ENCODE measurements at regions not wholly inside any gene's neighbourhood (a gene's known extent, or its start where the extent isn't known, plus 50 kb on each side); places are given as distances from the start of the nearest gene placed in this dataset.

DNA sequence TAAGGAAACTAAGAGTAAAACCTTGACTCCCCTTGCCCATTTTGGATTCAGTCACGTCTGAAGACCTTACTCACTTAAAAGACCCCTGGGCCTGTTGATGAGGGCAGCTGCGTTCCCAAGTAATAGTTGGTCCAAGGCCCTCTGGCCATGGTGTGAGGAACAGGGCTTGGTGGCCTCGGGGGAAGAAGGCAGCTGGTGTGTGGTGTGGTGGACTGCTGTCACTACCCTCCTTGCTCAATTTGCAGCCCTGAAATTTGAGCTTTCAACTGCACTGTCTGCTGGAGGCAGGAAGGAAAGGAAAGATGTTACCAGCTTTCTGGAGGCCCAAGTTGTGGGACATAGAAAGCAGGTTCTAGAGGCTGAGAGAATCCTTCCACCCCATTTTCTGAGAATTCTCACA is 128.2 kb downstream of the SLC38A6 start:
- no peak for TF ChIP-seq ZNF274 (IDR thresholded peaks at IDR 0.05; ENCODE audit: borderline replicate concordance, extremely low read depth, low read length)
- TF ChIP-seq TAF1 (IDR thresholded peaks at IDR 0.05; ENCODE audit: low read depth, low read length) = no peak
- TF ChIP-seq CHD2 (IDR thresholded peaks at IDR 0.05; ENCODE audit: low read length) = no peak
- no peak for TF ChIP-seq SAP30 (IDR thresholded peaks at IDR 0.05; ENCODE audit: insufficient read depth, insufficient replicate concordance, low read length)
- TF ChIP-seq SIX5 (IDR thresholded peaks at IDR 0.05; ENCODE audit: low read depth, low read length) = no peak
- TF ChIP-seq CBX8 (IDR thresholded peaks at IDR 0.05; ENCODE audit: borderline replicate concordance, low read depth, low read length) = no peak
- no peak for TF ChIP-seq BCL11A (IDR thresholded peaks at IDR 0.05; ENCODE audit: low read depth in 2 of 2, low read length in 2 of 2)
- TF ChIP-seq SP4 (IDR thresholded peaks at IDR 0.05; ENCODE audit: low read length) = no peak
- no peak for TF ChIP-seq YY1 (IDR thresholded peaks at IDR 0.05; ENCODE audit: low read depth, low read length)
- no peak for TF ChIP-seq PHF8 (conservative IDR thresholded peaks at IDR 0.05; ENCODE audit: low read depth, low read length)
- DNase-seq (ENCODE audit: low read depth in 1 of 2, low spot score in 2 of 2) (peak in 1 of 2 experiments; percentile 19), FAIRE-seq (no peak)
- Histone ChIP-seq H2BK12ac (ENCODE audit: low read depth, low read length) (peak overlapping the region; percentile 75), H3K36me3 (ENCODE audit: control insufficient read depth in 2 of 4, insufficient read depth in 4 of 4, low read length in 3 of 4) (peaks cover 0 to 1% (median under 1%) of the 10 kb centered on the region in 4 experiments; a peak in 1 of 8 replicates), H2BK20ac (ENCODE audit: low read length) (peak overlapping the region; percentile 66), H4K8ac (ENCODE audit: extremely low read depth, insufficient read depth, low read length) (no peak overlapping the region), H4K20me1 (replicated peaks in 1 of 2; ENCODE audit: control insufficient read depth in 1 of 2, insufficient read depth in 2 of 2, low read length in 2 of 2) (no peaks in the 10 kb centered on the region), H3K9ac (replicated peaks in 1 of 4; ENCODE audit: extremely low read depth in 1 of 4, low read depth in 3 of 4, low read length in 3 of 4) (no peak overlapping the region), H3K4me1 (replicated peaks in 1 of 4; ENCODE audit: control insufficient read depth in 3 of 4, insufficient read depth in 4 of 4, low read length in 3 of 4) (peaks cover 2 to 11% (median 6%) of the 10 kb centered on the region in 4 experiments; a peak in 5 of 7 replicates), H4K5ac (ENCODE audit: insufficient read length, low read depth, low read length) (no peak overlapping the region), H2AFZ (ENCODE audit: low read length) (no peak overlapping the region), H2AK5ac (ENCODE audit: low read depth, low read length) (no peak overlapping the region), H2BK5ac (ENCODE audit: low read depth, low read length) (0 out of 2 replicates have a peak overlapping the region, but pooled peaks have one; percentile 20), H3K9me3 (ENCODE audit: insufficient read depth in 2 of 2, low read depth in 1 of 2, low read length in 1 of 2) (peaks cover 3 to 4% of the 10 kb centered on the region in 2 experiments; a peak in 2 of 4 replicates), H3K14ac (ENCODE audit: insufficient read length) (no peak overlapping the region), H3K4me2 (ENCODE audit: insufficient read depth in 1 of 2, low read depth in 2 of 2, low read length in 2 of 2) (no peak overlapping the region), H3K4me3 (ENCODE audit: extremely low read depth in 1 of 4, insufficient read depth in 2 of 4, low read depth in 3 of 4, low read length in 4 of 4) (no peak overlapping the region), H2BK15ac (ENCODE audit: low read length) (peak overlapping the region; percentile 25; the same call in 1 of the 2 replicates), H3K27me3 (replicated peaks in 1 of 4; ENCODE audit: control insufficient read depth in 3 of 4, extremely low read depth in 1 of 4, insufficient read depth in 3 of 4, low read length in 3 of 4) (no peaks in the 10 kb centered on the region; a peak in 1 of 7 replicates), H3K27ac (ENCODE audit: low read depth, low read length) (no peak overlapping the region), H3K4ac (replicated peaks; ENCODE audit: insufficient read length, low read depth, low read length) (no peak overlapping the region), H3K79me2 (ENCODE audit: control insufficient read depth in 1 of 2, insufficient read depth in 2 of 2, low read length in 2 of 2) (no peaks in the 10 kb centered on the region), H3K56ac (replicated peaks; ENCODE audit: insufficient read length, low read depth, low read length) (no peak overlapping the region), H3K79me1 (ENCODE audit: low read depth, low read length) (no peaks in the 10 kb centered on the region), H3K23ac (ENCODE audit: insufficient read length) (no peak overlapping the region), H3K18ac (ENCODE audit: extremely low read depth, low read length) (no peak overlapping the region), H2BK120ac (replicated peaks; ENCODE audit: low read depth, low read length) (no peak overlapping the region), H3K23me2 (ENCODE audit: low read depth, low read length) (no peaks in the 10 kb centered on the region), H4K91ac (replicated peaks; ENCODE audit: insufficient read length, low read length) (no peak overlapping the region)
- POLR2A ChIA-PET (ENCODE audit: partially characterized antibody) = interaction anchor here (1.0 kb wide), 1 partner anchor 59 kb away, joined by 3 read pairs; no protein-coding TSS in a partner anchor
- 80% methylated on average over 3 of the region's 3 CpGs; no CpG with 5 or more reads in 1 of the 2 experiments for WGBS, 2 experiments (ENCODE audit: extremely low coverage in 1 of 2, insufficient coverage in 1 of 2, insufficient read length in 1 of 2, insufficient replicate concordance in 2 of 2, low coverage in 1 of 2, low lambda C conversion rate in 2 of 2, missing lambda C conversion rate in 1 of 2)
- CTCF ChIA-PET (ENCODE audit: partially characterized antibody) = interaction anchor here (2.0 kb wide), 2 partner anchors 10 to 19 kb away, joined by 4 to 7 read pairs; no protein-coding TSS in a partner anchor
